NCI-H69 (cell line): ENCODE measurements at regions not wholly inside any gene's neighbourhood (a gene's known extent, or its start where the extent isn't known, plus 50 kb on each side); places are given as distances from the start of the nearest gene placed in this dataset.
"Not testable (repeated sequence)": the region's sequence is repeated elsewhere in the genome, so short reads cannot be mapped to it uniquely, and the experiment has no call there.

Source experiments
- DNase-seq: peaks from one replicate; lab custom pipeline; 2025; lab: John Stamatoyannopoulos, UW

DNA sequence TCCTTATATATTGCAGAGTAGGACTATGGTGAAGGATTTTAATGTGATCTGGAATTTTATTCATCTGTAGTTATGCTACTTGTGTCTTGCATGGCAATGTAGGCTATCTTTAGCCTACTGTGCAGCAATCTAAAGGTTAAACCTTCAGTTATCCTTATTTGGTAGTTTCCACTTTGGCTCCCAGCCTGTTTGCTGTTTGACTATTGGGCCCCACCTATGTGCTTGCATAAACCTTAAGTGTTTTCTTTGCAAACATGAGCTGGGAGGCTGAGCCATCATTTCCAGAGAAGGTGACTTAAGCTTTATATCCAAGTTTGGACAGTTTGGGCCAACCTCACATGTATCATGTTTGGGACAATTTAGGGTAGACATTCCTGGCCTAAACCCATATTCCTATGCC lies 537.5 kb downstream of the BTBD3 start:
- no peak for DNase-seq

GRCh38 chr20:12458241-12458640 lies 540.5 kb downstream of the BTBD3 start:
- no peak for DNase-seq

DNA sequence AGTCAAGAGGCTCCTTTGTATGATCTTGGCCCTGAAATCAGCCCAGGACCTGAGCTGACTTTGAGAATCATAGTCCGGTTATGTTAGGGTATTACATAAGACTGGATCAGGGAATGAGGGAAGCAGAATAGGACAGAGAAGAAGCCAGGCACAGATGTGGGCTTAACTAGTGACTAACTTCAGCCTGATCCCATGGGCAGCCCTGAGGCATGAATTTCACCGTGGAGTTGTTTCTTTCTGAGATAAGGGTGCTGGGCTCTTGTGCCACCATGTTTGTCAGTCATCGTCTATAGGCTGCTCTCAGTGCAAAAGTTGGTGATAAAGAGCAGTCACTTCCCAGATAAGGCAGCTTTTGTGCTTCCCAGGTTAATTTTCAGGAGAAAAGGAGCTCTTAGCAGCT lies 544.7 kb upstream of the SPTLC3 start:
- no peak for DNase-seq

DNA sequence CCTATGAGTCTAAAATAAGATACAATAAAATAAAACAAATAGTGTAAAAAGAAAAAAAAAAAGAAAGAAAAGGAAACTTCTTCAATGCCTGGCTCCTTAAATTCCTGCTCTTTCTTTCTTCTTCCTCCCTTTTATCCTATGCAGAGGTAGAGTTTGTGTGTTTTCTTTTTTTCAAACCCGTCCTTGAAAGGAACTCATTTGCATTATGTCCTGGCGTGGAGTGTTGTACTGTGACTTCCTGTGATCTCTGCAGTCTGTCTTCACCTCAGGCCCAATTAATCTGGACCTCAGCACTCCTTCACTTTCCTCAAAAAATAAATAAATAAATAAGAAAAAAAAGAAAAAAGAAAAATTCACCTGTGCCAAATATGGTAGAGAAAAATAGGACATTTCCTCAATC lies 541.9 kb upstream of the SPTLC3 start:
- DNase-seq, result no peak

DNA sequence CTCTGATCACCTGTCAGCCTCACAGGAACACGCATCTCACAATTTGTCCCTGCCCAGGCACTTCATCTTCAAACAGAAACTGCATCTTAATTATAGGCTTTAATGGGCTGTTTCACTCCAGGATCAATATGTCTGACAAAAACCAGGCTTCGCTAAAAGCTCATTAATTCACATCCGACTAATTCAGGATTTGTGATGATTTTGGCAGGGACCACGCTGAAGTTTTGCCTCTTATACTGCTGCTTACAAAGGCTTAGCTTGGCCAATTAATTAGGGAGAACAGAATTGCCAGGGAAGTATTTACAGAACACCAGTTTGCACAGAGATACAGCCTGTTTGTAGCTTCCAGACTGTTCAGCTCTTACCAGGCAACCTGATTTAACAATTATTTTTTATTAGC lies 541.0 kb upstream of the SPTLC3 start:
- peak; percentile 91 for DNase-seq

- peak; percentile 14 for DNase-seq
These were observed 526.1 kb upstream of the SPTLC3 start for GRCh38 chr20:12482661-12483060.

- no peak for DNase-seq
These were observed 506.3 kb upstream of the SPTLC3 start for GRCh38 chr20:12502443-12502842.

- DNase-seq, result no peak
These were observed 504.0 kb upstream of the SPTLC3 start for GRCh38 chr20:12504779-12505178.

DNA sequence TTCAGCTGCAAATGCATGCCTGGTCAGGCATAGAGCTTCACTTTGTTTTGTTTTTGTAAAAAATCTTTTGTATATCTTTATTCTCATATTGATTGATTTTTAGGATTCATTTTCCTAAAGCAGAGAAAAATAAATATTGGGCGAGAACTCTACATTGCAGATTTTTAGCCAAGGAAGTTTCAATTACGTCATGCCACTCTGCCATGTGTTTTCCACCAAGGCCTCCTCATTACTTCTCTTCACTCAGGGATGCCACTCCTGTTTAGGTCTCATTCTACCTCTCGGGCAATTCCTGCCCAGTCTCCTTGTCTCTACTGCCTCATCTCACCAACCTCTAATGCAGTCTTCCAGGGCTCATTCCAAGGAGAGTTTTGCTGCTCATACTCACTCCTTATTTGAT lies 497.3 kb upstream of the SPTLC3 start:
- no peak for DNase-seq

DNA sequence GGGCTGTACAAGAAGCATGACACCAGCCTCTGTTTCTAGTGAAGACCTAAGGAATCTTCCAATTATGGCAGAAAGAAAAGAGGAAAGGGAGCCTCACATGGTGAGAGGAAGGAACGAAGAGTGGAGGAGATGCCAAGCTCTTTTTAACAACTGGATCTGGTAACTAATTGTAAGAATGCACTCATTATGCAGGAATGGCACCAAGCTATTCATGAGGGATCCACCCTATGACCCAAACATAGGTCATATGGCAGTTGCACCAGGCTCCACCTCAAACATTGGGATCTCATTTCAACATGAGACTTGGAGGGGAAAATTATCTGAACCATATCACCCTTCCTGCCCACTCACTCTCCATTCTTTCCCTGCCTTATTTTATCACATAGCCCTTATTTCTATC lies 496.0 kb upstream of the SPTLC3 start:
- no peak for DNase-seq

GRCh38 chr20:12528104-12528503 lies 480.7 kb upstream of the SPTLC3 start:
- DNase-seq, result no peak

GRCh38 chr20:12528591-12529041 lies 480.2 kb upstream of the SPTLC3 start:
- DNase-seq, result peak; percentile 51

GRCh38 chr20:12531626-12532025 lies 477.1 kb upstream of the SPTLC3 start:
- DNase-seq, result peak; percentile 19

- peak; percentile 87 for DNase-seq
These were observed 473.5 kb upstream of the SPTLC3 start for GRCh38 chr20:12535316-12535715.

DNA sequence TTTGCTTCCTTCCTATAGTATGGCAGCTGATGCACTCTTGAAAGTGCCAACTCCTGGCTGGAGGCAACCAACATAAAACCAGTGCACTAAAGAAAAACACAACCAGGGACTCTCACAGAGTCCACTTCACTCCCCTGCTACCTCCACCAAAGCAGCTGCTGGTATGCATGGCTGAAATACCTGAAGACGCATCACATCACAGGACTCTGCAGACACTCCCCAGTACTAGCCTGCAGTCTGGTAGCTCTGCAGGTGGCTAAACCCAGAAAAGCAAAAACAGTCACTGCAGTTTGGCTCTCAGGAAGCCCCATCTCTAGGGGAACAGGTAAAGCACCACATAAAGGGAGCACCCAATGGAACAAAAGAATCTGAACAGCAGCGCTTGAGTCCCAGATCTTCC lies 473.0 kb upstream of the SPTLC3 start:
- no peak for DNase-seq

DNA sequence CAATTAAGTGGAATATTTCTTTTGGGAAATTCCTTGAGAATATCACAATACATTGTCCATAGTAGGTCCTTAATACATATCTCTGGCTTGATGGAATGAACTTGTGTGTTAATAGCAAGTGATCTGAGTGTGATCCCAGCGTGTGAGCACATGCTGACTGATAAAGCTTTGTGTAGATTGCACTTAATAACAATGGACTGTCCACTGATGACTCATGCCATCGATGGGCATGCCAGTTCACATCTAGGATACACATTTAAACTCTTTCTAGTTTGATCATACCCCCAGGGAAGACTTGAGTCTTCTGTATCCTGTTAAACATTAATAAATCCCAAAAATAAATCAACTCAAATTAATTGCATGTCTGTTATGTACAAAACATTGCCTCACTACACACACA lies 454.3 kb upstream of the SPTLC3 start:
- peak; percentile 67 for DNase-seq

GRCh38 chr20:12555369-12555768 lies 453.4 kb upstream of the SPTLC3 start:
- peak; percentile 30 for DNase-seq

DNA sequence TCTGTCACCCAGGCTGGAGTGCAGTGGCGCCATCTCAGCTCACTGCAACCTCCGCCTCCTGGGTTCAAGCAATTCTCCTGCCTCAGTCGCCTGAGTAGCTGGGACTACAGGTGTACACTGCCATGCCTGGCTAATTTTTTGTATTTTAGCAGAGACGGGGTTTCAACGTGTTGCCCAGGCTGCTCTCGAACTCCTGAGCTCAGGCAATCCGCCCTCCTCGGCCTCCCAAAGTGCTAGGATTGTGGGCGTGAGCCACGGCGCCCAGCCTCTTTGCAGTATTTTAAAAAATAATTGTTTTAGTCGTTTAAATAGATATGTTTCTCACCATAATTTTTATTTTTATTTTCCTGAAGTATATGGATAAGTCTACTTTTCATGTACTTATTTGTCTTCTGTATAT lies 452.9 kb upstream of the SPTLC3 start:
- DNase-seq, result not testable (repeated sequence)

GRCh38 chr20:12557224-12557623 lies 451.5 kb upstream of the SPTLC3 start:
- DNase-seq, result no peak

DNA sequence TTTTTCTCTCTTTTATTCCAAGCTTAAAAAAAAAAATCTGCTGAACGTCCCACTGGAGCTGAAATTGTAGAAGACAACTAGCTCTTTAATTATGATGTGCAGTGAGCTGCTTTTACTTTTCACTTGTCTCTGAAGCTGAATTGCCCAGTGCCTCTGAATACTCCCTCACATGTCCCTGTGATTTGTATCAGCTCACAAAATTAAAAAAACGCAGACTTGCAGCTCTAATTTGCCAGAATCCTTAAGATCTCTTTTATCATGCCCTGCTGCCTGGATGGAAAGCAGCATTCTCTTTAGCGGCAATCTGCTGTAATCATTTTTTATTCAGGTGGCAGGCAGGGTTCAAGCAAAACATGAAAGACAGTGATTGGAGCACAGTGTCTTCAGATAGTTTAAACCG lies 443.8 kb upstream of the SPTLC3 start:
- DNase-seq, result no peak

GRCh38 chr20:12566596-12566995 lies 442.2 kb upstream of the SPTLC3 start:
- DNase-seq, result no peak

- DNase-seq, result peak; percentile 92
These were observed 438.4 kb upstream of the SPTLC3 start for GRCh38 chr20:12570371-12570770.

DNA sequence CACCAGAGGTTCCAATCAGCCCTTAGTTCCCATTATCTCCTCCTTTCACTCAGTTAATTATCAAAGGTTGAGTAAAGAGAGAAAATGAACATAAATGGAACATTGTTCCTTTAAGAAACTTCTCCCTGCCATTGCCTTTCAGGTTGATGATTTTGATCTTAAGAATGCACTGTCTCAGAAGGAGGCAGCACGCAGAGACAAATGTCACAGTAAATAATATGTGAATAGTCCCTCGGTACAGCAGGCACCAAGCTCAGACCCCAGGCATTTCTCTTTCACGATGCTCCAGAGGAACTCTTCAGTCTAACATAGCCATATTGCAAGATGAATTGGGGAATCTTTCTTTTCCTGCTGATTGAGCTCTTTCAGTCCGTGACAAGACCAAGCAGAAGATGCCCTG lies 435.3 kb upstream of the SPTLC3 start:
- no peak for DNase-seq

- peak; percentile 42 for DNase-seq
These were observed 433.2 kb upstream of the SPTLC3 start for GRCh38 chr20:12575352-12576095.
